ENCODE measurements at regions not wholly inside any gene's neighbourhood (a gene's known extent, or its start where the extent isn't known, plus 50 kb on each side); places are given as distances from the start of the nearest gene placed in this dataset.

DNA sequence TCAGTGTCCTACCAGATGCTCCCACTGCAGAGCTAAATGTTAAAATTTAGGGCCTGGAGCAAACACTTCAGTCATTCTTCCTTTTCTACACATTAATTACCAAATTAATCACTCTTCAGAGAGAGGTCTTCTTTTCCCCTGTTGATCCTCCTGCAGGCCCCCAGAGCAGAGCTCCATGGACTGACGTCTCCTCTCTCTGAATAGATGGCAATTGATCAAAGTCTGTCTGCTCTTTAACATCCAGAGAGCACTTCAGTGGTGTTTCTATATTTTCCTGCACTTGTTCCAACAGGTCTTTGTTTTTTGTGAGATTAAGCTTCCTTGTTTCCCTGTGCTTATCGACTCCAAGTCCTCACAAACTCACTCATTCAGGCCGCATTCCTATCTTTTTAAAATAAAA is 239.3 kb downstream of the SIPA1L2 start:
- Histone ChIP-seq H3K79me2 (ENCODE audit: control insufficient read depth, low read length) (no peaks in the 10 kb centered on the region), H3K36me3 (ENCODE audit: control insufficient read depth, low read length) (no peaks in the 10 kb centered on the region), H4K20me1 (ENCODE audit: control insufficient read depth, insufficient read depth, low read depth, low read length) (no peaks in the 10 kb centered on the region), H3K9me3 (ENCODE audit: control insufficient read depth, insufficient read depth, low read length) (no peaks in the 10 kb centered on the region), H3K9me2 (replicated peaks; ENCODE audit: control insufficient read depth, low read length) (no peaks in the 10 kb centered on the region), H3K4me3 (ENCODE audit: low read length) (no peak overlapping the region), H3K4me2 (ENCODE audit: low read length) (no peak overlapping the region), H3K4me1 (ENCODE audit: control insufficient read depth, low read length) (no peaks in the 10 kb centered on the region), H3K27me3 (ENCODE audit: control insufficient read depth, low read length) (no peaks in the 10 kb centered on the region), H3K27ac (ENCODE audit: low read depth, low read length) (no peak overlapping the region), H3F3A (ENCODE audit: control insufficient read depth, insufficient read depth) (no peaks in the 10 kb centered on the region)
- no peak for TF ChIP-seq EZH2phosphoT487 (IDR thresholded peaks at IDR 0.05; ENCODE audit: borderline replicate concordance, low read length)
- TF ChIP-seq, protein P1, sequence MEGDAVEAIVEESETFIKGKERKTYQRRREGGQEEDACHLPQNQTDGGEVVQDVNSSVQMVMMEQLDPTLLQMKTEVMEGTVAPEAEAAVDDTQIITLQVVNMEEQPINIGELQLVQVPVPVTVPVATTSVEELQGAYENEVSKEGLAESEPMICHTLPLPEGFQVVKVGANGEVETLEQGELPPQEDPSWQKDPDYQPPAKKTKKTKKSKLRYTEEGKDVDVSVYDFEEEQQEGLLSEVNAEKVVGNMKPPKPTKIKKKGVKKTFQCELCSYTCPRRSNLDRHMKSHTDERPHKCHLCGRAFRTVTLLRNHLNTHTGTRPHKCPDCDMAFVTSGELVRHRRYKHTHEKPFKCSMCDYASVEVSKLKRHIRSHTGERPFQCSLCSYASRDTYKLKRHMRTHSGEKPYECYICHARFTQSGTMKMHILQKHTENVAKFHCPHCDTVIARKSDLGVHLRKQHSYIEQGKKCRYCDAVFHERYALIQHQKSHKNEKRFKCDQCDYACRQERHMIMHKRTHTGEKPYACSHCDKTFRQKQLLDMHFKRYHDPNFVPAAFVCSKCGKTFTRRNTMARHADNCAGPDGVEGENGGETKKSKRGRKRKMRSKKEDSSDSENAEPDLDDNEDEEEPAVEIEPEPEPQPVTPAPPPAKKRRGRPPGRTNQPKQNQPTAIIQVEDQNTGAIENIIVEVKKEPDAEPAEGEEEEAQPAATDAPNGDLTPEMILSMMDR (IDR thresholded peaks at IDR 0.05; ENCODE audit: low read depth, low read length, poor library complexity, severe bottlenecking) = no peak

DNA sequence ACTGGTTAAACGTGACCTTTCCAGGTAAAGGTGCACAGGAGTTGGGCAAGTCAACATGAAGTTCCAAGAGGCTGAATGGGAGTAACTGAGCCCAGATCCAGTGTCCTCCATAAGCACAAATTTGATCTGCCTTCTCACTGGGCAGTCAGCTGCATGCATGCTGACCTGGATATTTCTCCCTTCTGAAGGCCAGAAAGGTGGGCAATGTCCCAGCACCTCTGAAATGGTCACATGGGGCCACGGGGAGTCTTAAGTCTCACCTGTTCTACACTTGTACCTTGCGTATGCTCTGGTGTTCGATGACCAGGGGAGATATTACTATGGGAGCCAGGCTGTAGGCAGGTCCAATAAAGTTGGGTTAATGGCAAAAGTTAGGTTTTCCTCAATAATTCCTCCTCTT is 240.2 kb downstream of the SIPA1L2 start:
- TF ChIP-seq EZH2phosphoT487 (IDR thresholded peaks at IDR 0.05; ENCODE audit: borderline replicate concordance, low read length) = no peak
- TF ChIP-seq, protein P1 (IDR thresholded peaks at IDR 0.05; ENCODE audit: low read depth, low read length, poor library complexity, severe bottlenecking) = no peak
- H3K36me3 ChIP-seq (ENCODE audit: control insufficient read depth, low read length) = no peaks in the 10 kb centered on the region
- no peaks in the 10 kb centered on the region for H3K9me2 ChIP-seq (replicated peaks; ENCODE audit: control insufficient read depth, low read length)
- H3K9me3 ChIP-seq (ENCODE audit: control insufficient read depth, insufficient read depth, low read length) = no peaks in the 10 kb centered on the region
- no peaks in the 10 kb centered on the region for H3K4me1 ChIP-seq (ENCODE audit: control insufficient read depth, low read length)
- H3K79me2 ChIP-seq (ENCODE audit: control insufficient read depth, low read length) = no peaks in the 10 kb centered on the region
- H3K27me3 ChIP-seq (ENCODE audit: control insufficient read depth, low read length) = no peaks in the 10 kb centered on the region
- H4K20me1 ChIP-seq (ENCODE audit: control insufficient read depth, insufficient read depth, low read depth, low read length) = no peaks in the 10 kb centered on the region
- H3K4me3 ChIP-seq (ENCODE audit: low read length) = no peak overlapping the region
- no peaks in the 10 kb centered on the region for H3F3A ChIP-seq (ENCODE audit: control insufficient read depth, insufficient read depth)
- H3K4me2 ChIP-seq (ENCODE audit: low read length) = no peak overlapping the region
- H3K27ac ChIP-seq (ENCODE audit: low read depth, low read length) = no peak overlapping the region

DNA sequence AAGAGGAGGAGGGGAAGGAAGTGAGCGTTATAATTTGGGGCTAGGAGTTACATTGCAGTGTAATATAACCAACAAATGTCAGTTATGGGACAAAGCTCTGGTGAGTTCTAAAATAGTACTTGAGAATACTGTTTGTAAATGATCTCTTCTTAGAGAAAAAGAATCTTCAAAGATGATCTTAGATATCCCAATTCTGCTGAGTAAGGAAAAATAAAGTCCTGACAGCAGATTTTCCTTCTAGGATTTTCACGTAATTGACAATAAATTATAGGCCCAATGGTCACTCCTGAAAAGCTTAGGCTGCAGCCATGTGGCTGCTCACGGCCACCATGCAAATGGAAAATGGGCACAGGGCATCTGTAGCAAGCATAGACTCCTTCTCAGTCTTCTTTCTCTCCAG is 241.6 kb downstream of the SIPA1L2 start:
- no peaks in the 10 kb centered on the region for H3F3A ChIP-seq (ENCODE audit: control insufficient read depth, insufficient read depth)
- no peak overlapping the region for H3K4me3 ChIP-seq (ENCODE audit: low read length)
- H3K79me2 ChIP-seq (ENCODE audit: control insufficient read depth, low read length) = no peaks in the 10 kb centered on the region
- H3K36me3 ChIP-seq (ENCODE audit: control insufficient read depth, low read length) = no peaks in the 10 kb centered on the region
- H3K9me3 ChIP-seq (ENCODE audit: control insufficient read depth, insufficient read depth, low read length) = no peaks in the 10 kb centered on the region
- H3K27me3 ChIP-seq (ENCODE audit: control insufficient read depth, low read length) = no peaks in the 10 kb centered on the region
- H3K4me1 ChIP-seq (ENCODE audit: control insufficient read depth, low read length) = no peaks in the 10 kb centered on the region
- no peak overlapping the region for H3K27ac ChIP-seq (ENCODE audit: low read depth, low read length)
- TF ChIP-seq EZH2phosphoT487 (IDR thresholded peaks at IDR 0.05; ENCODE audit: borderline replicate concordance, low read length) = no peak
- TF ChIP-seq, protein P1 (IDR thresholded peaks at IDR 0.05; ENCODE audit: low read depth, low read length, poor library complexity, severe bottlenecking) = no peak
- no peaks in the 10 kb centered on the region for H3K9me2 ChIP-seq (replicated peaks; ENCODE audit: control insufficient read depth, low read length)
- no peak overlapping the region for H3K4me2 ChIP-seq (ENCODE audit: low read length)
- H4K20me1 ChIP-seq (ENCODE audit: control insufficient read depth, insufficient read depth, low read depth, low read length) = no peaks in the 10 kb centered on the region

Measured in DOHH2 (cell line).